22Rv1 (cell line): ENCODE measurements at regions not wholly inside any gene's neighbourhood (a gene's known extent, or its start where the extent isn't known, plus 50 kb on each side); places are given as distances from the start of the nearest gene placed in this dataset.
"Not testable (repeated sequence)": the region's sequence is repeated elsewhere in the genome, so short reads cannot be mapped to it uniquely, and the experiment has no call there.

Source experiments
- CTCF ChIP-seq: fragments of 450-650 bp; IDR thresholded peaks from 2 replicates; pipeline ENCODE4 v1.5.1; 2017; ENCODE audit warnings: mild to moderate bottlenecking
- ZFX ChIP-seq: fragments of 450-650 bp; IDR thresholded peaks from 2 replicates; pipeline ENCODE4 v1.6.1; 2017; ENCODE audit warnings: antibody characterized with exemption, borderline replicate concordance

- not testable (repeated sequence) for TF ChIP-seq CTCF, ZFX
Observed at GRCh38 chr20:30183124-30183523, 1074.3 kb upstream of the DEFB115 start.
